H1 (cell line): ENCODE measurements at regions not wholly inside any gene's neighbourhood (a gene's known extent, or its start where the extent isn't known, plus 50 kb on each side); places are given as distances from the start of the nearest gene placed in this dataset.

ENCODE experiments used
- BRCA1 ChIP-seq: IDR thresholded peaks from 2 replicates; pipeline ENCODE4 v1.6.1; 2012; ENCODE audit warnings: low read depth, low read length, improper control_type of control experiment
- CBX5 ChIP-seq: fragments of 300-800, 300-1000 bp; sonication (generic); IDR thresholded peaks from 2 replicates; pipeline ENCODE4 v1.7.1; 2016; ENCODE audit warnings: antibody characterized with exemption, low read length, low read depth
- CBX8 ChIP-seq: fragments of 300-800, 300-1000 bp; sonication (generic); IDR thresholded peaks from 2 replicates; pipeline ENCODE4 v1.7.1; 2016; ENCODE audit warnings: low read depth, low read length, borderline replicate concordance
- CHD2 ChIP-seq: IDR thresholded peaks from 2 replicates; pipeline ENCODE4 v1.6.1; 2012; ENCODE audit warnings: low read length, improper control_type of control experiment
- CTCF ChIP-seq, 3 experiments: IDR thresholded peaks; 1 replicate in 2 of 3; 2 replicates in 1 of 3; pipeline versions ENCODE4 v1.5.1 to v1.6.1; 2011; ENCODE audit warnings: low read length in 3 of 3, mild to moderate bottlenecking in 3 of 3, inconsistent platforms in 2 of 3, low read depth in 1 of 3, moderate library complexity in 1 of 3; ENCODE audit not compliant: insufficient read depth in 1 of 3; ENCODE audit errors: control extremely low read depth in 1 of 3
- EZH2 ChIP-seq: fragments of 200-600 bp; sonication (generic); IDR thresholded peaks from 2 replicates; pipeline ENCODE4 v1.7.1; 2012; ENCODE audit warnings: low read depth, mild to moderate bottlenecking, moderate library complexity, low read length, inconsistent platforms; ENCODE audit not compliant: severe bottlenecking
- GTF2F1 ChIP-seq: IDR thresholded peaks from 2 replicates; pipeline ENCODE4 v1.6.1; 2012; ENCODE audit warnings: low read depth, low read length, improper control_type of control experiment, borderline replicate concordance
- HDAC2 ChIP-seq, 2 experiments: fragments of 300-600 bp in 1 of 2; sonication (generic) in 1 of 2; IDR thresholded peaks; 2 replicates each; pipeline ENCODE4 v1.6.1; 2011 to 2012; ENCODE audit warnings: low read depth in 2 of 2, low read length in 2 of 2, mild to moderate bottlenecking in 2 of 2, moderate library complexity in 2 of 2, borderline replicate concordance in 1 of 2, inconsistent platforms in 1 of 2
- HDAC6 ChIP-seq: IDR thresholded peaks from one replicate; pipeline ENCODE4 v1.7.1; 2012; ENCODE audit warnings: low read depth, mild to moderate bottlenecking, inconsistent platforms, low read length, moderate library complexity
- POLR2A ChIP-seq, 2 experiments: IDR thresholded peaks; 1 replicate in 1 of 2; 2 replicates in 1 of 2; pipeline ENCODE4 v1.6.1; 2011; ENCODE audit warnings: low read depth in 2 of 2, low read length in 2 of 2, mild to moderate bottlenecking in 2 of 2; ENCODE audit errors: control extremely low read depth in 1 of 2
- POLR2AphosphoS5 ChIP-seq: IDR thresholded peaks from 2 replicates; pipeline ENCODE4 v1.6.1; 2011; ENCODE audit warnings: low read depth, low read length
- RNF2 ChIP-seq: fragments of 200-900, 300-1000 bp; sonication (generic); IDR thresholded peaks from 2 replicates; pipeline ENCODE4 v1.7.1; 2016; ENCODE audit warnings: borderline replicate concordance, low read depth, mild to moderate bottlenecking, antibody characterized with exemption, low read length; ENCODE audit not compliant: poor library complexity, severe bottlenecking; ENCODE audit errors: missing control alignments

- no peak for TF ChIP-seq HDAC2 (IDR thresholded peaks at IDR 0.05; ENCODE audit: borderline replicate concordance in 1 of 2, low read depth in 2 of 2, low read length in 2 of 2)
- no peak for TF ChIP-seq CBX8
- no peak for TF ChIP-seq POLR2AphosphoS5
- TF ChIP-seq POLR2A (IDR thresholded peaks at IDR 0.05; ENCODE audit: control extremely low read depth in 1 of 2, low read depth in 2 of 2, low read length in 2 of 2): no peak
- no peak for TF ChIP-seq GTF2F1
- no peak for TF ChIP-seq CTCF (IDR thresholded peaks at IDR 0.05; ENCODE audit: control extremely low read depth in 1 of 3, insufficient read depth in 1 of 3, low read depth in 1 of 3, low read length in 3 of 3)
- TF ChIP-seq CBX5: no peak
- TF ChIP-seq HDAC6: no peak
- TF ChIP-seq CHD2: no peak
- TF ChIP-seq BRCA1: no peak
- no peak for TF ChIP-seq RNF2
- TF ChIP-seq EZH2: no peak
Observed at GRCh38 chr4:151559595-151559994, 150.6 kb downstream of the FHIP1A start.
